Germinal center (tissue), 1 donor: ENCODE measurements at regions not wholly inside any gene's neighbourhood (a gene's known extent, or its start where the extent isn't known, plus 50 kb on each side); places are given as distances from the start of the nearest gene placed in this dataset.
"Not testable (repeated sequence)": the region's sequence is repeated elsewhere in the genome, so short reads cannot be mapped to it uniquely, and the experiment has no call there.

Source experiments
- DNase-seq: peaks from one replicate; pipeline ENCODE4 v3.0.0; 2012; ENCODE audit warnings: mixed read lengths, low spot score

- DNase-seq = no peak
Observed at GRCh38 chr10:8280946-8281345, 226.5 kb downstream of the GATA3 start.

GRCh38 chr10:8282340-8282739, 227.9 kb downstream of the GATA3 start:
- DNase-seq = no peak

GRCh38 chr10:8283166-8283905, 228.8 kb downstream of the GATA3 start:
- no peak for DNase-seq

DNA sequence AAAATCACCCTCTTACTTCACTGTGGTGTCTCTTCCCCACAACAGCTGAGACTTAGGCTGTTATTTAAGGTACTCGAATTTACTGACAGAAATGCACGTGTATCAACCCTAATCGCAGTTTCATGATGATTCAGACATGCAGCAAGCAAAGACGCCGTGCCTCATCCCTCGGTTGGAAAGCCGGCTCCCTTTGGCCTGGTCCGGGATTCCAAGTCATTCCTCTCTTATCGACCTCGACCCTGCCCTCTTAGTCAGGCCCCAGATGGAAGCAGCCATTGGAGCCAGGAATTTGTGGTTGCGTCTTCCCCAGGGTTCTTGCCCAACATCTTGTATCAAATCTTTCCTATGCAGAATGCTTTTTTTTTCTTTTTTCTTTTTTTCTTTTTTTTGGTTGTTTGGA, 229.5 kb downstream of the GATA3 start:
- no peak for DNase-seq

- not testable (repeated sequence) for DNase-seq
Observed at GRCh38 chr10:8285970-8286369, 231.5 kb downstream of the GATA3 start.

DNA sequence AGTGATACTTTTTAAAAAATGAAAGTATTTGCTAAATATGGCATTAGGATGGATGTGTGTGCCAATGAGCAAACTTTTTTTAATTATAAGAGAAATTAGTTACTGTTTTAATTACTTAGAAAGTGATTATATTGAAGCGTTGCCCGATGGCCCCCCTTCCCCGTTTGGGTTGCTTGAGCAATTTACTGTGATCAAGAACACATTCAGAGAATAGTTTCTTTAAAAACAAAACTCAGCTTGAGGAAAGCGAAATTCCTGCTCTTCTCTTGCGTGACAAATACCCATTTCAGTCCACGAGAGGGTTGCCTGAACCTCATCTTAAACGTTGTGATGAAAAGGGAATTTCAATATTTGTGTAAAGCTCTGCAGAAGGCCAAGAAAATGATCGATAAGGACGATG, 234.1 kb downstream of the GATA3 start:
- DNase-seq = no peak

- no peak for DNase-seq
Observed at GRCh38 chr10:8289186-8289924, 234.9 kb downstream of the GATA3 start.

DNA sequence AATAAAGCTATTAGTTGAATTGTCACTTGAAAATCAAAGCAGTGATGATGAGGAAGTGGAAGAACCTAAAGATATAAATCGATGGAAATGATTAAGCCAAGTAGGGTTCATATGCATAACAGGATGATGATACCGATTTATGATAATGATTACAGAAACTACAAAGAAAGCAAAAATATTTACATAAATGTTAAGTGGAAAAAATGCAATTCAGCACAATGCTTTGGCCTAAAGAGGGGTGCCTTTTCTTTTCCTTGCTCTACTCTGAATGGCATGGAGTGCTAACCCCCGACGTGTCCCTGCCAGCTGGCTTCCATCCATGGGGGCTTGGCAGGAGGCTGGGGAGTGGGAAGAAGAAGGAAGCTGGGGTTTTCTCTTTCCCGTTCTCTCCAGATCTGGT, 240.3 kb downstream of the GATA3 start:
- DNase-seq = no peak

GRCh38 chr10:8295311-8295710, 240.8 kb downstream of the GATA3 start:
- no peak for DNase-seq

GRCh38 chr10:8296090-8296733, 241.7 kb downstream of the GATA3 start:
- DNase-seq = no peak

- no peak for DNase-seq
Observed at GRCh38 chr10:8296734-8297101, 242.2 kb downstream of the GATA3 start.

DNA sequence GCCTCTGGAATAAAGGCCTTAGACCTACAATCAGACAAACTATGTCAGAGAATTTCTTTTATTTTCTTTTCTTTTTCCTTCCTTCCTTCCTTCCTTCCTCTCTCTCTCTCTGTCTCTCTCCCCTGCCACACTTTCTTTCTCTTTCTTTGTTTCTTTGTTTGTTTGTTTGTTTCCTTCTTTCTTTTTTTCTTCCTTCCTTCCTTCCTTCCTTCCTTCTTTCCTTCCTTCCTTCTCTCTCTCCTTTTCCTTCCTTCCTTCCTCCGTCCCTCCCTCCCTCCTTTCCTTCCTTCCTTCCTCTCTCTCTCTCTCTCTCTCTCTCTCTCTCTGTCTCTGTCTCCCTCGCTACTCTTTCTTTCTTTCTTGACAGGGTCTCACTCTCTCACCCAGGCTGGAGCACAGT, 242.6 kb downstream of the GATA3 start:
- no peak for DNase-seq

DNA sequence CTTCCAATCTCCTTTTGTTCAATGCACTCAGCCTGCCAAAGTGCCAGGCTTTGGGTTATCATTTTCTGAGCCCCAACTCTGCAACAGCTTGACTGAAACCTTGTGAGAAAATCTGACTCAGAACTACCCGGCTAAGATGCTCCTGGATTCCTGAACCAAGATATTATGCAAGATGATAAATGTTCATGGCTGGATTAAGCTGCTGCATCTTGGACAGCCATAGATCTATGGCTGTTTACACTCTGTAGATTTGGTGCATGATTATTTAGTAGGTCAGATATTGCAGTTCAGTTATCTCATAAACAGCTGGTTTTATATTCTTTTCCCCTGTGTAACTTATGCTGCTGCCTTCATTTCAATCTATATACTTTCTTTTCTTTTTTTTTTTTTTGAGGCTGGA, 243.5 kb downstream of the GATA3 start:
- no peak for DNase-seq

GRCh38 chr10:8298896-8299570, 244.5 kb downstream of the GATA3 start:
- no peak for DNase-seq

GRCh38 chr10:8300925-8301324, 246.4 kb downstream of the GATA3 start:
- DNase-seq = no peak

GRCh38 chr10:8301333-8301732, 246.8 kb downstream of the GATA3 start:
- DNase-seq = no peak

DNA sequence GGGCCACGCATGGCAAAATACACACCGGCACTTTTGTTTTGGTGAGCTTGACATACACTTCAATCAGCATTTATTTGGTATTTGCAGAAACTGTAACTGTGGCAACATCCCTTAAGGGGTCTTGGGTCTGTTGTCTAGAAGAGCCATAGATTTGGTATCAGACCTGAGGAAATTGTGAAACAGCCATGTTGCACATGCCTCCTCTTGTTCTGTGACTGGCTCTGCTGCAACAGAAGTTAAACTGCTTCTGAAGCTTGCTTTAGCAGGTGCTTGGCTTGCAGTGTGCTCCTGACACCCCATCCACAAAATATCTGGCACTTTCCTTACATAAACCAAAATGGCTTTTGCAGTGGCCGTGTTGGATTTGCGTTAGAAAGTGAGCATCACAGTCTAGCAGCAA, 247.3 kb downstream of the GATA3 start:
- no peak for DNase-seq

DNA sequence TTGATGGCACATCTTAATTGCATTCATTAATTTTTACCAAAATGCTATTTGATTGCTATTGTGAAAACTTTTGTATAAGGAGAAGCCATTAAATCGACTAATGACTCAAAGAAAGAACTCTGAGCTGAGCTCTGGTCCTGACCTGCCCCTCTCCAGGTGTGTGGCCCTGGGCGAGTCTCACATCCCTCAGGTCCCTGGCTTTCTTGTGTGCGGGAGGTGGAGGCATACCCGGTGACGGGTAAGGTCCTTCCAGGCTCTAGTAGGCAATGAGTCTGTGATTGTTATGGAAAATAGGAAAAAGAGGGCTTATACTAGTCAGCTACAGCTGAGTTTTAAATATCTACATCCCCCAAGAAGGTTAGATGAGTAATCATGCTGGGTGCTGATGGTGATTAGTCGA, 248.1 kb downstream of the GATA3 start:
- DNase-seq = no peak

DNA sequence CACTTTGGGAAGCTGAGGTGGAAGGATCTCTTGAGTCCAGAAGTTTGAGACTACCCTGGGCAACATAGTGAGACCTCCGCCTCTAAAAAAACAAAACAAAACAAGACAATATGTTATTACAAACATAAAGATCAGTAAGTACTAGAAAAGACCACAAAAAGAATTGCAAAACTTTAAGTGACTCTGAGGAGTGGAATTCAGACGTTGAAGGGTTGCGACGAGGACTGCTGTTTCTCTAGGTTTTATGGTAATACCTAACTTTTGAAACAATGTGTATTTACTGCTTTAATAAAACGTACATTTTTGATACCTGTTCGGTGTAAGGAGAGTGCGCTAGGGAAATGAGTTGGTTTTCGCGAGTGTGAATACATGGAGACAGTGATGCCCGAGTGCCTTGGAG, 250.4 kb downstream of the GATA3 start:
- no peak for DNase-seq

DNA sequence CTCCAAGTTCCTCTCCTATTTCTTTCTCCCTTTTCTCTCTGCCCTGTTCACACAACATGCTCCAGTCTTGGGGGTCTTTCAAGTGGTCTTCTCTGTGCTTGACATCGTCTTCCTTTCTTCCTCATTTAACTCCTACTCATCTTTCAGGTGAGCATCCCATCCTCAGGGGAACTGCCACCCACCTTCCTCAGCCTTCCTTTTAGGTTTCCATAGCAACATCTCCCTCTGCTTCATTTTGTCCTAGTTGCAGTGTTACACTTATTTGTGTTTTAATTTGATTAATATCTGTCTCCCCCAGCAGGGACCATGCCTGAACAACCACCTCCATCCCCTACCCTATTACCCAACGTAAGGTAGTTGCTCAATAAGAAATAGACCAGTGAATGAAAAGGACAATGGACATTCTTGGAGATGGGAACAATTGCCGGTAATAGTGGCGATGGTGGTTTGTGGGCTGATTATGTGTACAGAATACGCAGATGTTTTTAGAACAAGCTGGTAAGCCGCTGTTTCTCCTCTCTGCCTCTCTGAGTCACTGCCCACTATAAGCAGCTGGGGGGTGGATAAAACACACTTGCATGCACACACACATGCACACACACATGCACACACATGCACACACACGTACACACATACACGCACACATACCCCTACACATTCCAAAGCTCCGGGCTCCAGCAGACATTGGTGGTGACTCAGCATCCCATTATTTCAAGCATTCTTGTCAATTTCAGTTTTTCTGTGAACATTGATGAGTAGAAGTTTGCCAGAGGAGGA, 251.6 kb downstream of the GATA3 start:
- no peak for DNase-seq

DNA sequence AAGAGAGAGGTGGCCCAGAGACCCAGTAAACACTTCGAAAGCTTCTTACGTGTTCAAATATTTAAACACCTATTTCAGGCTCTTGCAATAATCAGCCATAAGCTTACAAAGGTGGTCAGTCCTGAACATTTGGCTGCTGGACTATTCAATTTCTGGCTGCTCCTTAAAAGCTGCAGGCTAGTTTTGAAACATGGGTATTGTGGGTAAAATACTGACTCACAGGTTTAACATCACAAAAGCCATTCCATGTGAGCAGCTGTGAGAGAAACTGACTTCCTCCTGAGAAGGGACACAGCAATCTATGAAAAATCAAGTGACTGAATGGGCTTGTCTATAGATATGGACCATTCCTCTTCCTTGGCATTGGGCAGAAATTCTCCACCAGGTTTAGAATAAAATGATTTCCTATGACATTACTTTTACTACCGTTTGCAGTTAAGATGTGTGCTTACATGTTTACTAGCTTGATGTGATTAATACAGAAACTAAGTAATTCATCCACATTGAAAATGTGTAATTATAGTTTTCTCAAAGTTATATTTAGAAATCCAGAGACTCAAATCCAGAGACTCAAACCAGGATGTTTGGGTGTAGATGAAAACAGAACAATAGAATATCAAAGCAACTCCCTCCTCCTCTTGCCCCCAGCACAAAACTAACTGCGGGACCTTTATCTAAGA, 252.3 kb downstream of the GATA3 start:
- no peak for DNase-seq
